MG63 (cell line): ENCODE measurements at regions not wholly inside any gene's neighbourhood (a gene's known extent, or its start where the extent isn't known, plus 50 kb on each side); places are given as distances from the start of the nearest gene placed in this dataset.

Experiments used
- DNase-seq: peaks from one replicate; pipeline ENCODE4 v3.0.0-alpha.2; 2020
- H3K27me3 ChIP-seq: fragments of 250-450 bp; sonication (Bioruptor Pico); 2 replicates; pipeline ENCODE4 v1.5.1; 2020; ENCODE audit warnings: mild to moderate bottlenecking, moderate library complexity
- H3K36me3 ChIP-seq: fragments of 250-450 bp; sonication (Bioruptor Pico); 2 replicates; pipeline ENCODE4 v1.5.1; 2020; ENCODE audit warnings: mild to moderate bottlenecking, moderate library complexity
- H3K4me3 ChIP-seq: fragments of 250-450 bp; sonication (Bioruptor Pico); 2 replicates; pipeline ENCODE4 v1.5.1; 2020; ENCODE audit warnings: mild to moderate bottlenecking, moderate library complexity
- H3K9me3 ChIP-seq: fragments of 250-450 bp; sonication (Bioruptor Pico); 2 replicates; pipeline ENCODE4 v1.5.1; 2020; ENCODE audit warnings: mild to moderate bottlenecking, moderate library complexity

DNA sequence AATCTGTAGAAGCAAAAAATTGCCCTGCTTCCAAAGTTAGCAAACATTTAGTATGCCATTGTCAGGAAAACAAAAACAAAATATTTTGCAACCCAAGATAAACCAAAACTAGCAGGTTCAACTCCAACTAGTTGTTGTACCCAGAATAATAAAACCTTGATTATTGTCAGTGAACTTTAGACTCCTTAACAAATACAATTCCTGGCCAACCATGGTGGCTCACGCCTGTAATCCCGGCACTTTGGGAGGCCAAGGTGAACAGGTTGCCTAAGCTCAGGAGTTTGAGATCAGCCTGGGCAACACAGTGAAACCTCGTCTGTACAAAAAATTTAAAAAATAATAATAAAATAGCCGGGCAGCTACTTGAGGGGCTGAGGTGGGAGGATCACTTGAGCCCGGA is 53.6 kb upstream of the EPCAM start:
- no peaks in the 10 kb centered on the region for H3K36me3 ChIP-seq
- no peak for DNase-seq
- H3K27me3 ChIP-seq, result no peaks in the 10 kb centered on the region
- H3K9me3 ChIP-seq, result no peaks in the 10 kb centered on the region
- H3K4me3 ChIP-seq, result no peak overlapping the region

DNA sequence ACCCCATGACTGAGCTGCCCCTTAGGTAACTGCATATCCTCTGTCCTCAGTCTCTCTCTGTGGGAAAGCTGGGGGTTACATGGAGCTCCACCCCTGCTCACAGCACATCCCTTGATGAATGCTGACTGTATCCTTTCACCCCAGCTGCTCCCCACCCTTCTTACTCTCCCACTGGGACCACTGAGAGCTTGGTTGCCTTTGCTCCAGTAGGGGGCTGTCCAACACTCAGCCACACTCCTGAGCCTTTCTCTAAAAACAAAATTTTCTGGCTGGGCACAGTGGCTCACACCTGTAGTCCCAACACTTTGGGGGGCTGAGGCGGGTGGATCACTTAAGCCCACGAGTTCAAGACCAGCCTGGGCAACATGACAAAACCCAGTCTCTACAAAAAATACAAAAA is 55.4 kb upstream of the EPCAM start:
- DNase-seq, result no peak
- H3K36me3 ChIP-seq, result no peaks in the 10 kb centered on the region
- H3K9me3 ChIP-seq, result no peaks in the 10 kb centered on the region
- no peak overlapping the region for H3K4me3 ChIP-seq
- H3K27me3 ChIP-seq, result no peaks in the 10 kb centered on the region

DNA sequence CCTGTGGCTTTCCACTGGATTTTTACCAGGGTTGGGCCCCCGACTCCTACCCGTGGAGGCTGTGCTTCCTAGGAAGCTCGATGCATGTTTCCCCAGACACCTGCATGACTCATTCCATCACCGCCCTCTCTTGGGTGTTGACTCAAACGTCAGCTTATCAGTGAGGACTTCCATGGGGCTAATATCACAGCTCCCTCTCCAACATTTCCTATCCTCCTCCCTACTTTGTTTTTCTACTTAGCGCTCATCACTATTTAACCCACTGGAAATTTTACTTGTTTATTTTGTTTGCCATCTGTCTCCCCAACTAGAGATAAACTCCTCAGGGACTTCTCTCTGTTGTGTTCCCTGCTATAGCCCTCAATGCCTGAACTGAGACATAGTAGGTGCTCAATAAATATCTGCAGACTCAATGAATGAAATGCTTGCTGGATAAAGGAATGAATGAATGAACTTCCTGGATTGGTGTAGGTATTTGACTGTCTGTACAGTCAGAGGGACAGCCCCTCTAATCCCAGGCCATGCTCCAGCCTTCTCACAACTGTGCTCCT is 55.9 kb upstream of the EPCAM start:
- Histone ChIP-seq H3K4me3 (no peak overlapping the region), H3K27me3 (no peaks in the 10 kb centered on the region), H3K9me3 (no peaks in the 10 kb centered on the region), H3K36me3 (no peaks in the 10 kb centered on the region)
- DNase-seq, result no peak

DNA sequence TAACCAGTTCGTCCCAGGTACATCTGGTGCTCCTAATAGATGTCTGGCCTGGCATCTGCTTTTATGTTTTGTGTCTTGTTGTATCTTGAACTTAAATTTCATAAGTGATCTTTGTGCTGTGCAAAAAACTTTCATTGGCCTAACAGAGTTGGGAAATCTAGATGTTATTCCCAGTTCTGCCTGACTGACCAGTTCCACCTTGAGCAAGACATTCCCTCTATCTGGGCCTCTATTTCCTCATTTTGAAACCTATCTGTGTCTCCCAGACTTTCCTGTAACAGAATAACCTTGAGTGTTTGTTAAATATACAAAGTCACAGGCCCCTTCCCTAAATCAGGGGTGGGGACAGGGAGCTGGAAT is 56.6 kb upstream of the EPCAM start:
- no peak overlapping the region for H3K4me3 ChIP-seq
- H3K27me3 ChIP-seq, result no peaks in the 10 kb centered on the region
- H3K36me3 ChIP-seq, result no peaks in the 10 kb centered on the region

DNA sequence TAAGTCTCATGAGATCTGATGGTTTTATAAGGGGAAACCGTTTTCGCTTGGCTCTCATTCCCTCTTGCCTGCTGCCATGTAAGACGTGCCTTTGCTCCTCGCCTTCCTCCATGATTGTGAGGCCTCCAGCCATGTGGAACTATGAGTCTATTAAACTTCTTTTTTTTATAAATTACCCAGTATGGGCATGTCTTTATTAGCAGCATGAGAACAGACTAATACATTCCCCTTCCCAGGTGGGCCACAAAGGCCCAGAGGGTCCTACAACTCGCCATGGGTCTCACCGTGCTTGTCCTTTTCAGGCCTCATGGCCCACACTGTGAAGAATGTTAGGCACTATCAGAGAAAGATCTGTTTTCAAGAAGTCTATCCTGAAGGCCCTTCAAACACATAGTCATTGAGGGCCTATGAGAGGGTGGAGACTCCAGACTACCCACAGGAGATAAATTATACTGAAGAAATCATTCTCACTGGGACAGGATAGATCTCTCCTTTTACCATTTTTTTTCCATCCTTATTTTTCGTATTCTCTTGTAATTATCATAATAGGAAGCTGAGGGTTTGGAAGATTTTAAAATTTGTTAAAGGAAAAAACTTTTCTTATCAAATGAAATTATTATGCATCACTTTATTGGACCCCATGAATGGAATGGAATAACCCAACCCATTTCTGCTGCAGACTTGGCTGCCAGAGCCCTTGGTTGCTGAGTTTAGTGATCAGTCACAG is 57.2 kb upstream of the EPCAM start:
- H3K36me3 ChIP-seq, result no peaks in the 10 kb centered on the region
- no peak for DNase-seq
- no peaks in the 10 kb centered on the region for H3K9me3 ChIP-seq
- H3K27me3 ChIP-seq, result no peaks in the 10 kb centered on the region
- H3K4me3 ChIP-seq, result no peak overlapping the region

More for the DNA sequence above, 56.6 kb upstream of the EPCAM start:
- no peak for DNase-seq
- H3K9me3 ChIP-seq, result no peaks in the 10 kb centered on the region

DNA sequence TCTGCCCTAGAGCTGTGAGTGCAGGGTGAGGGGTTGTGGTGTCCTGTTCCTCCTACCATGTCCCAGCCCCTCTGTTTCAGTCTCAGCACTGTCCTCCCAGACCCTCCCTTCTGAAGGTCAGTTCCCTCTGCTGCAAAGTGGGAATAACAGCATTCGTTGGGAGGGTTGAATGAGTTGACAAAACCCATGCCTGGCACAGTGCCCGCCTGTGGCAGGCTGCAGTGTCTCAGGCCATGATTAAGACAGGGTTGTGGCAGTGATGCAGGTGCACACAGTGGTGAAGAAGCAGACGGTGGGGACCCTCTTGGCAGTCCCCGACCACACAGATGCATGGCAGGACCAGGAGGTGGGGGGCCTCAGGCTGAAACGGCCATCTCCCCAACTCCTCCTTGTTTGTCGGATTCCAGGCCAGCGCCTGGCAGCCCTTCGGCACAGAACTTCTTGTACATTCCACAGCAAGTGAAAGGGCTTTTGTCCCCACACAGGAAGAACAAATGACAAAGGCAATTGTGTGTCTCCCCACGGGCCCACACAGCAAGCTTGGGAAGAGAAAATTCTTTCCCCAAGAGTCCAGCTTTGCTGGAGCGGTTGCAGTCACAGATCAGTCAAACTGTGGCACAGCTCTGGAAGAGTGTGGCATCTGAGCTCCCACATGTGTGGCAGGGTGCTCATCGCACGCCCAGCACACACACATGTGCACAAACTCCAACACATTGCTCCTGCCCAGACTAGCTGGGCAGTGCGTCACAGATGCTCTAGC is 58.1 kb upstream of the EPCAM start:
- no peaks in the 10 kb centered on the region for H3K9me3 ChIP-seq
- no peaks in the 10 kb centered on the region for H3K36me3 ChIP-seq
- no peak for DNase-seq
- H3K4me3 ChIP-seq, result no peak overlapping the region
- no peaks in the 10 kb centered on the region for H3K27me3 ChIP-seq

DNA sequence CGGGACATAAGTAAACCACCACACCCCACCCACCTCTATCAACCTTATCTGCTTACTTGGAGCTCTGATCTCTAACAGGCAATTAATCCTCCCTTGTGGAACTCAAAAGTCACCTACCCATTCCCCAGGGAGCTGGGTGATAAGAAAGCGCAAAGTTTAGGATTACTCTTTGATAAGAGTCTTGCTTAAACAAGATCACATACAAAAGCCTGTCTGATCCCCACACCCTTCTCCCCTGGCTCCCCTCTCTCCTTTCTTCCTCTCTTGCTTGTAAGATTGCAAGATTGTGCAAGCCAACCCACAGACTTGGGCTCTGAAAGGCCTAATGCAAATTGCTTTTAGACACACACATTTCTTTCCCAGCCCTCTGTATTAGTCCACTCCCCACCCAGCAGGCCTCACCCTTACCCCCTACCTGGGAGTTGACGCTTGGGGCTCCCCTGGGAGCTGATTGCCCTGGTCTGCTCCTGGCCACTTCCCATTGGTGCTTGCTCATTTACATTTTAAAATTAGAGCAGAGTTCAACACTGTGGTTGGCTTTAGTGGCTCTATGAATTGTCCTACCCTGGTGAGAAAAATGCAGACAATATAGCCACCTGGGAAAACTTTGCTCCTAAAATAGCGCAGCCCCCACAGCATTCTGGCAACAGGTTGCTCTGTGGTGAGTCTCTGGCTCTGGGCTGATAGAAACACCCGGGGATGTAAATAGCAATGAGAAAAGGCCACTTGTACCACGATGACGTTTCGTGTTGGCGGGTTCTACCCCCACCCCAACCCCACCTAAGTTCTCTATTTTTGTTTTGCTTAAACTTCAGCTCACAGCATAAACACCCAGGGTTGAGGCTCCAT is 58.9 kb upstream of the EPCAM start:
- H3K9me3 ChIP-seq, result no peaks in the 10 kb centered on the region
- no peak overlapping the region for H3K4me3 ChIP-seq
- H3K27me3 ChIP-seq, result no peaks in the 10 kb centered on the region
- no peaks in the 10 kb centered on the region for H3K36me3 ChIP-seq
- no peak for DNase-seq

DNA sequence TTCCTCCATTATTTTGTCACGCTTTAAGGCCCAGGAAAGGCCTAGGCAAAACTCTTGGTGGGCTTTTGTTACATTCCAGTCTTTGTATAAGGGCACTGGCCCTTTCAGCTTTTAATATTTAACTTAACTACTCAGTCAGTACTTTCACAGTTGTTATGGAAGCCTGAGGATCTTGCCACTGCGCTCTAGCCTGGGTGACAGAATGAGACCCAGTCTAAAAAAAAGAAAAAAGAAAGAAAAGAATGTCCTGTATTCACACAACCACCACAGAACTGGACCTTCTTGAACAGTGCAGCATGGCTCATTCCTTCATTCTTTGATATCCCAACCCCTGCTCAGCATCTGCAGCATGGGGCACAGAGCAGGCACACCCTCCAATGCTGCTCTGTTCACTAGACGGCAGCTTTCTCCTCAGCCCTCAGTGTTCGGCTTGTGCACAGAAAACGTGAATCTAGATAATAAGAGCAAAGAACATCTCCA is 59.6 kb upstream of the EPCAM start:
- Histone ChIP-seq H3K27me3 (no peaks in the 10 kb centered on the region), H3K36me3 (no peaks in the 10 kb centered on the region), H3K4me3 (no peak overlapping the region), H3K9me3 (no peaks in the 10 kb centered on the region)
- DNase-seq, result no peak

DNA sequence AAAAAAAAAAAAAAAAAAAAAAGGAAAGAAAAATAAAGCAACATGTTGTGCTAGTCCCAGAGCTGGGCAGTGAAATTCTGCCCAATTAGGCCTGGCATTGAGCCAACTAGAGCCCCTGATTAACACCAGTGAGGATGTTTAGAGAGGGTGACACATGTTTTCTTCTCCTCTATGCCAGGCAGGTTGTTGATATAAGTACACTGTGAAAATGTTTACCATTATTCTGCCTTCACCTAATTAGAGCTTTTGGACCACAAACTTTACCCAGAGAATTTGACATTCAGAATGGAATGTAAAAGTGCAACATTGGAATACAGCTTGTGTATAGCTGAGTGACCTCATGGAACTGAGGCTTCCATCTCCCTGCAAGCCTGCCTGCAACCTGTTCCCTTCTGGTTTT is 62.0 kb upstream of the EPCAM start:
- no peaks in the 10 kb centered on the region for H3K27me3 ChIP-seq
- no peaks in the 10 kb centered on the region for H3K36me3 ChIP-seq
- DNase-seq, result peak; percentile 27
- H3K9me3 ChIP-seq, result no peaks in the 10 kb centered on the region
- H3K4me3 ChIP-seq, result no peak overlapping the region

DNA sequence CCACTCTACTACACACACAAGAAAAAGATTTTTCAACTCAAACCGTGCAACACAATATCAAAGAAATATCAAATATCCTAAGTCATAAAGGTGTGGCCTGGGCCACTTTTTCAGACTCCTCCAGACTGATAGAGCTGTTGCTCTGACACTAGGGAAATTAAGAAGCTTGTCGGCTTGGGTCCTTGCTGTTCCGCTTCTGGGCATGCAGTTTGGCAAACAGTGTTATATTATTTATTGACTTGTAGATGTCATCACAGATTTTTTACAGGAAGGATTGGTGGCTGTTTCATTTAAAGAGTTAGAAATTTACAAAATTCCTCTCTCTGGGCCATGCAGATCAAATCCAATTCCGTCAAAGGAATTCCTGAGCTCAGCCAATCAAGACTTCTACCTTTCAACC is 64.5 kb upstream of the EPCAM start:
- no peaks in the 10 kb centered on the region for H3K36me3 ChIP-seq
- H3K27me3 ChIP-seq, result no peaks in the 10 kb centered on the region
- no peaks in the 10 kb centered on the region for H3K9me3 ChIP-seq
- no peak for DNase-seq
- H3K4me3 ChIP-seq, result no peak overlapping the region

DNA sequence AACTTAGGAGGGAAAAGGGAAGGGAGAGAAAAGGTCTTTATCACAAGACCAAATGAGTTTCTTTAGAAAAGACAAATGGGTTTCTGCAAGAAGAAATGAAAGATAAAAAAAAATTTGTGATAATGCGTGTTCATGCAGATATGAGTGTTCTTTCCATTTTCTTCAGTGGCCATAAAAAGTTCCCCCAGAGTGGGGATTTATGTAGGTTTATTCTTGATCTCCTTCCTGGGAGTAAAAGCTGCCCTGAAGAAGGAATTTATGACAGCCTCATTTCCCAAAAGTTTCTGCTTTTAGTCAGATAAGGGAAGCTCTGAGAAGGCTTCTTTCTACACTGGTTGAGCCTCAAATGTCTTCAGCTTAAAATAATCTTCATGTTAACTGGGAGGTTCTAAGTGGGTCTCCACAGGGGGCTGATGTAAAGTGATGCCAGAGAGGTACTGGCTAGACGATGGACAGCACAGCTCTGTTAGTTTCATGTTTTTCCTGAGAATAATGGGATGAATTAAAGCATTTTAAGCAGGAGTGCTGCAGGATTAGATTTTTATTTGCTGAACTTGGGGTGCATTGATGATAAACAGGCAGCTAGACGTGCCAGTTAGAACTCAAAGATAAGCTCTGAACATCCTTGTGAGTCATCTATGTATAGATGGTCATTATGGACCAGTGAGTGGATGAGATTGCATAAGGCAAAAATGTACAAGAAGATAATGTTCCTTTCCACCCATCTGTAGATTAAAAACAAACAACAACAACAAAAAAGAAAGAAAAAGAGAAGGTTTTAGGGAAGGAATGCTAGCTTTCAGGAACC is 65.6 kb upstream of the EPCAM start:
- no peak for DNase-seq

DNA sequence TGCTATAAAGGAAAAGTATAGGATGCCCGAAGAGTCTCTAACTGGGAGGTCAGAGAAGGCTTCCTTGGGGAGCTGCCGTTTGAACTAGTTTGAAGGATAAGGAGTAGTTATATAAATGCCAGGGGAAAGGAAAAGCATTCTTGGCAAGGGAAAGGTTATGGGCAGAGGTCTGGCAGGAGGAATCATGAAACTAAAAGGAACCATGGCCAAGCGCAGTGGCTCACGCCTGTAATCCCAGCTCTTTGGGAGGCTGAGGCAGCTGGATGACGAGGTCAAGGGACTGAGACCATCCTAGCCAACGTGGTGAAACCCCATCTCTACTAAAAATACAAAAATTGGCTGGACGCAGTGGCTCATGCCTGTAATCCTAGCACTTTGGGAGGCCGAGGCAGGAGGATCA is 66.8 kb upstream of the EPCAM start:
- Histone ChIP-seq H3K27me3 (no peaks in the 10 kb centered on the region), H3K4me3 (no peak overlapping the region), H3K9me3 (no peaks in the 10 kb centered on the region), H3K36me3 (no peaks in the 10 kb centered on the region)
- DNase-seq, result no peak

More for the DNA sequence above, 65.6 kb upstream of the EPCAM start:
- Histone ChIP-seq H3K27me3 (no peaks in the 10 kb centered on the region), H3K36me3 (no peaks in the 10 kb centered on the region), H3K9me3 (no peaks in the 10 kb centered on the region), H3K4me3 (no peak overlapping the region)

DNA sequence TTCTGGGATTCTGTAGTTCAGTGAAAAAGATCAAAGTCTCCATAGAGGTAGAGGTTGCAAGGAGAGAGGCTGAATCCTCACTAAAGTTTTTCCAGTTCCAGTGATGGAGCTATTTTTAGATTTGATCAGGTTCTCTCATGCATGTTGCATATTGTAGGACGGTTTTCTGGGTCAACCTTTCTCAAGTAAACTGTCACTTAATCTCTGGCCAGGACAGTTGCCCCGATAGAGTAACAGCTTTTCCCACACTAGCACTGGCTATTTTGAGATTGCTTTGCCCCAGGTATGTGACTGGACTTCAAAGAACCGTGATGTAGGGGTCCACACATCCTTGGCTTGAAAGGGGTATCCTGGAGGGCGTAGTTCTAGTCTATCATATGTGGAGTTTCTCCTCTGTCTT is 67.4 kb upstream of the EPCAM start:
- H3K36me3 ChIP-seq, result no peaks in the 10 kb centered on the region
- no peak overlapping the region for H3K4me3 ChIP-seq
- DNase-seq, result no peak
- no peaks in the 10 kb centered on the region for H3K9me3 ChIP-seq
- H3K27me3 ChIP-seq, result no peaks in the 10 kb centered on the region

DNA sequence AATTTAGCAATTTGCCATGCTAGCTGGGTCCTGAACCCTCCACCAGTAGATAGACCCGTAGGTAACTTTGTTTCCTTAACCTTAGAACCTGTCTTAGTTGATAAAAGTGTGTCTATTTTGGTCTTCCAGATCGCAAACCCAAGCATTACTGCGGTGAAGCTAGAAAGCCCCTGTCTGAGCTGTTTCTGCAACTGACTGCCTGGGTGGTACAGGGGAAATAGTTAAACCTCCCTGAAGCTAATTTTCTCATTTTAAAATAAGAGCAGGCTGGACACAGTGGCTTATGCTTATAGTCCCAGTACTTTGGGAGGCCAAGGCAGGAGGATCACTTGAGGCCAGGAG is 67.9 kb upstream of the EPCAM start:
- Histone ChIP-seq H3K4me3 (no peak overlapping the region), H3K9me3 (no peaks in the 10 kb centered on the region), H3K27me3 (no peaks in the 10 kb centered on the region), H3K36me3 (no peaks in the 10 kb centered on the region)
- no peak for DNase-seq

DNA sequence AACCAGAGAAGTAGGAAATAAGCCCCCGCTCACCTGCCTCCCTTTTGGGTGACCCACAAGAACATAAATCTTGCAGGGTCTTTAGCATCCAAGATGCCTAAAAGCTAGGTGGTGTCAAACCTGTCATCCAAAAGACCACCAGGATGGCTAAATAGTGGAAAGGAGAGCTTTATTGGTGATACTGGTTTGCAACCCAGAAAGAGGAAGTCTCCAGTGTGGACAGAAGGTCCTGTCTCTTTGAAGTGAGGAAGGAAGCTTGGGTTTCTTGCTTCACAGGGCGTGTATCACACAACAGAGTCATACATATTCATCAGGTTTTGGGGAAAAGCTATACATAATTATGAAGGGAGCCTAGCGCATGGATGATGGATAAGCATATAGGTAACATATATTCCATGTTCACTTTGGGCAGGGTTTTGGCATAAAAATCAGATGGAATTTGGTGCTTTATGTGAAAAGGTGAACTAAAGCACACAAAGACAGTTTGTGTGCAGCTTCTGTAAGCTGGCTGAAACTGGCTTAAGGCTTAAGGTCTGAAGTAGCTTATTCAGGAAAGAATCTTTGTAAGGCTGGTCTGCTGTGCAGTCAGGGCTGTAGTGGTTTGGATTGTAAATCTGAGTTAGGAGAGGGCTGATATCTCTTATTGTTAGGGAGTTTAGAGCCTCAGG is 68.4 kb upstream of the EPCAM start:
- H3K27me3 ChIP-seq, result no peaks in the 10 kb centered on the region
- H3K9me3 ChIP-seq, result no peaks in the 10 kb centered on the region
- DNase-seq, result no peak
- no peak overlapping the region for H3K4me3 ChIP-seq
- H3K36me3 ChIP-seq, result no peaks in the 10 kb centered on the region

DNA sequence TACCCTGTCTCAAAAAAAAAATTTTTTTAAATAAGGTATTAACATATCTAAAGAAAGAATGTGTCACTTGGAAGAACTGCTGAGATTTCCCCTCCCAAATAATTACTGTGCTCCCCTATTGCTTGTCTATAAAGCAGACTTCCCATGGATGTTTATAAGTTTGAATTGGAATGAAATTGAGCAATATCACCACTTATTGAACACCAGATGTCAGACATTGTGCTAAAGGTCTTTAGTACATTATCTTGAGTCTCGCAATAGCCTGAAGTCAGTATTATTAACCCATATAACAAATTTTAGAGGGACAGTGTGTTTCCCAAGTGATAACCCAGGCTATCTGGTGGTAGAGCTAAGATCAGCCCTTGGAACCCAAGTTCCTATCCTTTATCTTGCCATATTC is 69.0 kb upstream of the EPCAM start:
- no peak for DNase-seq
- H3K36me3 ChIP-seq, result no peaks in the 10 kb centered on the region
- no peaks in the 10 kb centered on the region for H3K9me3 ChIP-seq
- no peaks in the 10 kb centered on the region for H3K27me3 ChIP-seq
- H3K4me3 ChIP-seq, result no peak overlapping the region
